Endothelial cell of umbilical vein (primary cell): ENCODE measurements at regions not wholly inside any gene's neighbourhood (a gene's known extent, or its start where the extent isn't known, plus 50 kb on each side); places are given as distances from the start of the nearest gene placed in this dataset.

Source experiments
- BruUV-seq: library from RNA; stranded (reverse); fragments of 400-500 nt; replicated peaks from 2 replicates; lab custom pipeline; 2021; lab: Mats Ljungman, UMichigan
- CTCF ChIA-PET: fragments of 300-600, 350-600 bp; sonication (Branson Sonifier 250); formaldehyde crosslinking; loops from one replicate; lab custom pipeline; 2021; ENCODE audit warnings: antibody characterized with exemption, inconsistent platforms; lab: Charles Lee
- POLR2A ChIA-PET: fragments of 300-600, 350-600 bp; sonication (Branson Sonifier 250); formaldehyde crosslinking; loops from one replicate; lab custom pipeline; 2021; ENCODE audit warnings: antibody characterized with exemption, inconsistent platforms; lab: Charles Lee
- DNase-seq: peaks from one replicate; pipeline ENCODE4 v3.0.0-alpha.2; 2011; ENCODE audit warnings: low read depth, low spot score
- FAIRE-seq: peaks from 2 replicates; lab custom pipeline; 2011; peaks lifted over from hg19 to GRCh38; lab: Jason Lieb, UNC
- H2AFZ ChIP-seq: 2 replicates; pipeline ENCODE4 v1.6.0; 2012; ENCODE audit warnings: low read depth, low read length, control low read depth, inconsistent platforms
- H3K27ac ChIP-seq: 2 replicates; pipeline ENCODE4 v1.5.1; 2011; ENCODE audit warnings: low read depth, mild to moderate bottlenecking, control low read depth, low read length, moderate library complexity; ENCODE audit not compliant: insufficient read depth
- H3K27me3 ChIP-seq, 2 experiments: 2 replicates each; pipeline versions ENCODE4 v1.6.0 to v1.6.1; 2011; ENCODE audit warnings: low read length in 2 of 2, mixed read lengths in 1 of 2; ENCODE audit not compliant: control insufficient read depth in 2 of 2, insufficient read depth in 2 of 2
- H3K36me3 ChIP-seq, 2 experiments: 2 replicates in 1 of 2; 3 replicates in 1 of 2; pipeline ENCODE4 v1.5.1; 2011; ENCODE audit warnings: low read length in 2 of 2, mild to moderate bottlenecking in 1 of 2, moderate library complexity in 1 of 2; ENCODE audit not compliant: control insufficient read depth in 2 of 2, insufficient read depth in 2 of 2; ENCODE audit errors: extremely low read depth in 1 of 2
- H3K4me1 ChIP-seq: 3 replicates; pipeline ENCODE4 v1.5.1; 2011; ENCODE audit warnings: mild to moderate bottlenecking, low read length; ENCODE audit not compliant: control insufficient read depth, insufficient read depth; ENCODE audit errors: extremely low read depth
- H3K4me2 ChIP-seq: 2 replicates; pipeline ENCODE4 v1.6.1; 2011; ENCODE audit warnings: low read length, control low read depth, mixed read lengths; ENCODE audit not compliant: insufficient read depth
- H3K4me3 ChIP-seq, 3 experiments: fragments of 200-600 bp in 1 of 3; sonication (generic), shearing (Covaris generic) in 1 of 3; replicated peaks in 1 of 3; 2 replicates each; pipeline ENCODE4 v1.5.1; 2011 to 2016; ENCODE audit warnings: control low read depth in 3 of 3, low read length in 3 of 3, mild to moderate bottlenecking in 2 of 3, inconsistent platforms in 1 of 3, low read depth in 1 of 3, moderate library complexity in 1 of 3; ENCODE audit not compliant: insufficient read depth in 1 of 3
- H3K79me2 ChIP-seq: 2 replicates; pipeline ENCODE4 v1.6.0; 2012; ENCODE audit warnings: low read length, inconsistent platforms; ENCODE audit not compliant: control insufficient read depth, insufficient read depth
- H3K9ac ChIP-seq: replicated peaks from 2 replicates; pipeline ENCODE3; 2011; ENCODE audit warnings: low read length, control low read depth; ENCODE audit not compliant: insufficient read depth; ENCODE audit errors: extremely low read depth
- H3K9me1 ChIP-seq: replicated peaks from 3 replicates; pipeline ENCODE4 v1.6.0; 2011; ENCODE audit warnings: mild to moderate bottlenecking, low read length; ENCODE audit not compliant: control insufficient read depth, insufficient read depth; ENCODE audit errors: extremely low read depth
- H3K9me3 ChIP-seq: replicated peaks from 2 replicates; pipeline ENCODE4 v1.5.1; 2012; ENCODE audit warnings: low read length, inconsistent platforms; ENCODE audit not compliant: control insufficient read depth, insufficient read depth
- H4K20me1 ChIP-seq: replicated peaks from 2 replicates; pipeline ENCODE3; 2011; ENCODE audit warnings: mild to moderate bottlenecking, low read length; ENCODE audit not compliant: control insufficient read depth, insufficient read depth; ENCODE audit errors: extremely low read depth
- FOS ChIP-seq: IDR thresholded peaks from 2 replicates; pipeline ENCODE4 v1.6.1; 2011; ENCODE audit warnings: mild to moderate bottlenecking, low read length, moderate library complexity, borderline replicate concordance; ENCODE audit not compliant: insufficient read depth
- GATA2 ChIP-seq: IDR thresholded peaks from 2 replicates; pipeline ENCODE4 v1.7.0; 2011; ENCODE audit warnings: low read depth, mild to moderate bottlenecking, moderate library complexity, mixed read lengths, low read length; ENCODE audit not compliant: insufficient read length, insufficient read depth
- JUN ChIP-seq: IDR thresholded peaks from 2 replicates; pipeline ENCODE4 v1.6.1; 2011; ENCODE audit warnings: borderline replicate concordance, low read depth; ENCODE audit not compliant: insufficient read length, insufficient read depth
- dilution Hi-C: fragments of 300-500 bp; cut with MboI; formaldehyde crosslinking; loops from one replicate; pipeline ENCODE4 v1.15.0; 2019; ENCODE audit warnings: low sequenced_read_pairs; ENCODE audit not compliant: extremely low pct_ligation_motif_present
- intact Hi-C: fragments of 100-400 bp; cut with micrococcal nuclease; formaldehyde crosslinking; loops from one replicate; pipeline ENCODE4 v1.10.0; 2022

GRCh38 chr2:114139542-114139941 lies 249.7 kb downstream of the ACTR3 start:
- Histone ChIP-seq H3K27me3 (no peaks in the 10 kb centered on the region), H3K4me2 (no peak overlapping the region), H3K9me1 (no peaks in the 10 kb centered on the region), H3K4me3 (no peak overlapping the region), H3K9me3 (peaks cover 2% of the 10 kb centered on the region), H3K9ac (no peak overlapping the region), H3K79me2 (no peaks in the 10 kb centered on the region), H3K36me3 (no peaks in the 10 kb centered on the region), H4K20me1 (no peaks in the 10 kb centered on the region), H3K4me1 (no peaks in the 10 kb centered on the region), H2AFZ (no peak overlapping the region), H3K27ac (no peak overlapping the region)
- no TSS peak for BruUV-seq
- intact Hi-C loops, result no loop called here
- no peak for DNase-seq
- ChIA-PET POLR2A (no interaction called here), CTCF (no interaction called here)
- dilution Hi-C loops, result no loop called here
- no peak for FAIRE-seq
- TF ChIP-seq JUN, result no peak
- TF ChIP-seq GATA2, result no peak

- no peak overlapping the region for H3K27ac ChIP-seq
- no TSS peak for BruUV-seq
- dilution Hi-C loops, result no loop called here
- TF ChIP-seq JUN, result no peak
- no peak for TF ChIP-seq FOS
- intact Hi-C loops, result no loop called here
- FAIRE-seq (no peak), DNase-seq (no peak)
- no peaks in the 10 kb centered on the region for H3K9me1 ChIP-seq
- H3K9me3 ChIP-seq, result no peaks in the 10 kb centered on the region
- no peak overlapping the region for H3K4me2 ChIP-seq
- H2AFZ ChIP-seq, result no peak overlapping the region
- no peaks in the 10 kb centered on the region for H3K27me3 ChIP-seq
- POLR2A ChIA-PET, result no interaction called here
- H3K4me3 ChIP-seq, result no peak overlapping the region
- no peaks in the 10 kb centered on the region for H3K4me1 ChIP-seq
- no peaks in the 10 kb centered on the region for H3K36me3 ChIP-seq
- H3K79me2 ChIP-seq, result no peaks in the 10 kb centered on the region
- CTCF ChIA-PET, result no interaction called here
- H4K20me1 ChIP-seq, result no peaks in the 10 kb centered on the region
- H3K9ac ChIP-seq, result no peak overlapping the region
These were observed 266.6 kb downstream of the ACTR3 start for GRCh38 chr2:114156366-114157056.
